ENCODE measurements at regions not wholly inside any gene's neighbourhood (a gene's known extent, or its start where the extent isn't known, plus 50 kb on each side); places are given as distances from the start of the nearest gene placed in this dataset.
A peak's percentile ranks its signal among the peaks of the same experiment; 100 is the strongest.

- Histone ChIP-seq H3K36me3 (ENCODE audit: low read depth, missing control alignments) (no peaks in the 10 kb centered on the region), H3K4me1 (peaks cover 1% of the 10 kb centered on the region), H3K9me3 (no peaks in the 10 kb centered on the region), H3K27ac (no peak overlapping the region), H3K27me3 (no peaks in the 10 kb centered on the region), H3K4me3 (no peak overlapping the region)
- TF ChIP-seq CTCF (IDR thresholded peaks at IDR 0.05) (peak in 1 of 3 experiments; percentile 49), POLR2A (IDR thresholded peaks at IDR 0.05) (no peak)
- intact Hi-C loops (cut with DNase I; ENCODE audit: low total_unique reads): no loop called here
- no peak for DNase-seq
- 92 to 94% methylated on average over 5 of the region's 5 CpGs for WGBS, 2 donors
Observed at GRCh38 chr10:61606959-61607907, 55.5 kb upstream of the CABCOCO1 start.

GRCh38 chr10:61605221-61605620 lies 57.5 kb upstream of the CABCOCO1 start:
- intact Hi-C loops (cut with DNase I; ENCODE audit: low total_unique reads): no loop called here
- TF ChIP-seq POLR2A (IDR thresholded peaks at IDR 0.05) (no peak), CTCF (IDR thresholded peaks at IDR 0.05) (no peak)
- 96 to 100% methylated on average over 1 of the region's 1 CpG for WGBS, 2 donors

GRCh38 chr10:61600399-61600798 lies 62.3 kb upstream of the CABCOCO1 start:
- Histone ChIP-seq H3K27me3 (no peaks in the 10 kb centered on the region), H3K4me3 (no peak overlapping the region), H3K27ac (no peak overlapping the region), H3K4me1 (no peaks in the 10 kb centered on the region), H3K9me3 (no peaks in the 10 kb centered on the region), H3K36me3 (ENCODE audit: low read depth, missing control alignments) (no peaks in the 10 kb centered on the region)
- WGBS, 2 donors: 67 to 81% methylated on average over 1 of the region's 1 CpG
- DNase-seq: no peak
- TF ChIP-seq POLR2A (IDR thresholded peaks at IDR 0.05) (no peak), CTCF (IDR thresholded peaks at IDR 0.05) (no peak)
- intact Hi-C loops (cut with DNase I; ENCODE audit: low total_unique reads): no loop called here

More at GRCh38 chr10:61605221-61605620, 57.5 kb upstream of the CABCOCO1 start:
- Histone ChIP-seq H3K4me1 (no peaks in the 10 kb centered on the region), H3K4me3 (no peak overlapping the region), H3K27me3 (no peaks in the 10 kb centered on the region), H3K27ac (no peak overlapping the region), H3K9me3 (no peaks in the 10 kb centered on the region), H3K36me3 (ENCODE audit: low read depth, missing control alignments) (no peaks in the 10 kb centered on the region)
- no peak for DNase-seq

GRCh38 chr10:61594430-61594829 lies 68.3 kb upstream of the CABCOCO1 start:
- no peaks in the 10 kb centered on the region for H3K36me3 ChIP-seq (ENCODE audit: low read depth, missing control alignments)
- WGBS, 2 donors: 53 to 89% methylated on average over 1 of the region's 1 CpG
- DNase-seq: no peak
- no peaks in the 10 kb centered on the region for H3K9me3 ChIP-seq
- intact Hi-C loops (cut with DNase I; ENCODE audit: low total_unique reads): no loop called here
- no peak for TF ChIP-seq POLR2A (IDR thresholded peaks at IDR 0.05)
- TF ChIP-seq CTCF (IDR thresholded peaks at IDR 0.05): no peak
- no peak overlapping the region for H3K27ac ChIP-seq
- H3K27me3 ChIP-seq: no peaks in the 10 kb centered on the region
- H3K4me3 ChIP-seq: no peak overlapping the region
- no peaks in the 10 kb centered on the region for H3K4me1 ChIP-seq

All from testis (tissue), 2 donors.